Fibroblast of villous mesenchyme (primary cell): ENCODE measurements at regions not wholly inside any gene's neighbourhood (a gene's known extent, or its start where the extent isn't known, plus 50 kb on each side); places are given as distances from the start of the nearest gene placed in this dataset.
A peak's percentile ranks its signal among the peaks of the same experiment; 100 is the strongest.

Experiments
- DNase-seq: peaks from one replicate; pipeline ENCODE4 v3.0.0-alpha.2; 2010; ENCODE audit warnings: low read depth
- H3K4me3 ChIP-seq: 2 replicates; pipeline ENCODE4 v1.5.1; 2011; ENCODE audit warnings: low read depth, mild to moderate bottlenecking, low read length
- CTCF ChIP-seq: IDR thresholded peaks from 2 replicates; pipeline ENCODE4 v1.5.1; 2012; ENCODE audit warnings: low read depth, mild to moderate bottlenecking, low read length; ENCODE audit not compliant: insufficient read depth

GRCh38 chr11:31973172-31973571, 117.7 kb upstream of the RCN1 start:
- DNase-seq: no peak
- TF ChIP-seq CTCF: no peak
- no peak overlapping the region for H3K4me3 ChIP-seq

GRCh38 chr11:31972623-31973022, 118.3 kb upstream of the RCN1 start:
- no peak for TF ChIP-seq CTCF
- no peak for DNase-seq
- H3K4me3 ChIP-seq: no peak overlapping the region

GRCh38 chr11:31969359-31969702, 121.5 kb upstream of the RCN1 start:
- no peak for DNase-seq
- no peak for TF ChIP-seq CTCF
- H3K4me3 ChIP-seq: no peak overlapping the region

GRCh38 chr11:31968461-31969358, 122.2 kb upstream of the RCN1 start:
- no peak for TF ChIP-seq CTCF
- no peak overlapping the region for H3K4me3 ChIP-seq
- peak; percentile 42 for DNase-seq

- H3K4me3 ChIP-seq: no peak overlapping the region
- no peak for TF ChIP-seq CTCF
- DNase-seq: no peak
Observed at GRCh38 chr11:31967404-31968130, 123.3 kb upstream of the RCN1 start.

GRCh38 chr11:31966846-31967245, 124.0 kb upstream of the RCN1 start:
- no peak for TF ChIP-seq CTCF
- no peak for DNase-seq
- H3K4me3 ChIP-seq: no peak overlapping the region
